AG04449 (cell line): ENCODE measurements at regions not wholly inside any gene's neighbourhood (a gene's known extent, or its start where the extent isn't known, plus 50 kb on each side); places are given as distances from the start of the nearest gene placed in this dataset.

Experiments
- CTCF ChIA-PET: fragments of 350-600 bp; formaldehyde crosslinking; extraction: SDS; loops from one replicate; lab custom pipeline; 2021; ENCODE audit warnings: antibody characterized with exemption; lab: Yijun Ruan, JAX
- POLR2A ChIA-PET: fragments of 400-600, 350-600 bp; formaldehyde crosslinking; extraction: SDS; loops from one replicate; lab custom pipeline; 2020; ENCODE audit warnings: antibody characterized with exemption, inconsistent platforms; lab: Yijun Ruan, JAX
- DNase-seq: peaks from one replicate; pipeline ENCODE4 v3.0.0-alpha.2; 2010; ENCODE audit warnings: low read depth, low spot score
- H3K4me3 ChIP-seq: 2 replicates; pipeline ENCODE4 v1.5.1; 2011; ENCODE audit warnings: low read depth, mild to moderate bottlenecking, control low read depth, low read length
- TF ChIP-seq, protein P1 (sequence below): IDR thresholded peaks from one replicate; pipeline ENCODE4 v1.5.1; 2011; ENCODE audit warnings: mild to moderate bottlenecking, moderate library complexity, low read length, control low read depth, inconsistent platforms; ENCODE audit not compliant: insufficient read depth; ENCODE audit errors: missing control alignments

DNA sequence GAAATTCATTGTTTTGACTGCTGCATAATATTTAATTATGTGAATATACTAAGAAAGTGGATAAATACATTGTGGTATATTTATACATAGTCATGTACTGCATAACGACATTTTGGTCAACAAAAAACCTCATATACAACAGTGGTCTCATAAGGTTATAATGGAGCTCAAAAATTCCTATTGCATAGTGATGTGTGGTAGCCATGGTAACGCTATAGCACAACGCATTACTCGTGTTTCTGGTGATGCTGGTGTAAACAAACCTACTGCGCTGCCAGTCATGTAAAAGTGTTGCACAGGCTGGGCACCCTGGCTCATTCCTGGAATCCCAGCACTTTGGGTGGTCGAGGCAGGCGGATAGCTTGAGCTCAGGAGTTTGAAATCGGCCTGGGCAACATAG, 52.6 kb upstream of the NHLH2 start:
- ChIA-PET POLR2A (no interaction called here), CTCF (no interaction called here)
- no peak overlapping the region for H3K4me3 ChIP-seq
- DNase-seq = no peak
- TF ChIP-seq, protein P1, sequence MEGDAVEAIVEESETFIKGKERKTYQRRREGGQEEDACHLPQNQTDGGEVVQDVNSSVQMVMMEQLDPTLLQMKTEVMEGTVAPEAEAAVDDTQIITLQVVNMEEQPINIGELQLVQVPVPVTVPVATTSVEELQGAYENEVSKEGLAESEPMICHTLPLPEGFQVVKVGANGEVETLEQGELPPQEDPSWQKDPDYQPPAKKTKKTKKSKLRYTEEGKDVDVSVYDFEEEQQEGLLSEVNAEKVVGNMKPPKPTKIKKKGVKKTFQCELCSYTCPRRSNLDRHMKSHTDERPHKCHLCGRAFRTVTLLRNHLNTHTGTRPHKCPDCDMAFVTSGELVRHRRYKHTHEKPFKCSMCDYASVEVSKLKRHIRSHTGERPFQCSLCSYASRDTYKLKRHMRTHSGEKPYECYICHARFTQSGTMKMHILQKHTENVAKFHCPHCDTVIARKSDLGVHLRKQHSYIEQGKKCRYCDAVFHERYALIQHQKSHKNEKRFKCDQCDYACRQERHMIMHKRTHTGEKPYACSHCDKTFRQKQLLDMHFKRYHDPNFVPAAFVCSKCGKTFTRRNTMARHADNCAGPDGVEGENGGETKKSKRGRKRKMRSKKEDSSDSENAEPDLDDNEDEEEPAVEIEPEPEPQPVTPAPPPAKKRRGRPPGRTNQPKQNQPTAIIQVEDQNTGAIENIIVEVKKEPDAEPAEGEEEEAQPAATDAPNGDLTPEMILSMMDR = no peak

DNA sequence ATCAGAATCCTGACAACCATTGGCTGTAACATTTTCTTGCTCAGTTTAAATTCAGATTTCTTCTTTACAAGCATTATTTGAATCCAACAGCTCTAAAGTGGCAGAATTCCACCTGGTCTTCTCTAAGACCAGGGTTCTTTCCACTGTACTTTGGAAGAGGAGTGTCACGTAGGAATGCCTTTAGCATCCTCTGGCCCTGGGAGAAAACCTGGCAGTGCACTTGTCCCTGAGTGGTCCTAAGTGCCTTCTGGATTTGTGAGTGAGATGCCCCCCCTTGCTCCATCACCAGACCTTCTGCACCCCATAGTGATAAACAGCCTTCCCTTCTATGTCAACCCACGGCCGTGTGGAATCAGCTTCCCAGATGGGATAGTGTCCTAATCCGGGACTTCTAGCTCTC, 57.1 kb upstream of the NHLH2 start:
- H3K4me3 ChIP-seq = no peak overlapping the region
- CTCF ChIA-PET = no interaction called here
- TF ChIP-seq, protein P1 = no peak
- DNase-seq = no peak
- POLR2A ChIA-PET = no interaction called here

DNA sequence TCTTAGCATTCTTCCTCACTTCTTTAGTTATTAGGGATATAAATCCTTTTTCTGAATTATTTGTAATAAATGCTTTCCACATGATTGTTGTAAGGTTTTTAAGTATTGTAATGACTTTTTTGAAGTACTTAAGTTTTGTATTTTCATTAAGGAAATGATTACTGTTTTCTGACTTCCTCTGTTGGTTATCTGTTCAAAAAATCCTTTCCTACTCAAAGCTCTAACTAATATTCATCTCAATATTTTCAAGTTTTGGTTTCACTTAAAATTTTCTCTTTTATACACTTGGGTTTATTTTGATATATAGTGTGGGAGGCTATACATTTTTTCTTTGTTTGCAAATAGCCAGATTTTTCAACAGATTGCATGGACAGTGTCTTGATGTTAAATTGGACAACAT, 59.9 kb upstream of the NHLH2 start:
- POLR2A ChIA-PET = no interaction called here
- DNase-seq = no peak
- H3K4me3 ChIP-seq = no peak overlapping the region
- TF ChIP-seq, protein P1 = no peak
- CTCF ChIA-PET = no interaction called here

DNA sequence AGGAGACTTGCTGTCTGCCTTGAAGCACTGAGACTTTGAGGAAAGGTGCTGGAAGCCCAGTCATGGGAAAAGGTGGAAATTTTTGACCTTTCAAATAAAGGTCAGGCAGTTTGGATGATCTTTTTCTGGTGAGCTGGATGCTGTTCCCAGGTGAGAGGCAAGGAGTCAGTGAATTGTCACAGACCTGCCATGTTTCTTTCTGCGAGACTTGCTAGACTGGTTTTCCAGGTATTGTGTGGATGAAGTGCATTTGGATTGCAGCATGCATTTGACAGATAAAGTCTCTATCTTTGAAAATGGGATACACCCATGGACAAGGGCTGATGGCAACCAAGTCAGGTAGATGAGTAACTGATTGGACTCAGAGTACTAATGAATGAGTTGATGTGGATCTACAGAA, 65.7 kb upstream of the NHLH2 start:
- ChIA-PET POLR2A (no interaction called here), CTCF (no interaction called here)
- no peak overlapping the region for H3K4me3 ChIP-seq
- TF ChIP-seq, protein P1 = no peak
- no peak for DNase-seq

DNA sequence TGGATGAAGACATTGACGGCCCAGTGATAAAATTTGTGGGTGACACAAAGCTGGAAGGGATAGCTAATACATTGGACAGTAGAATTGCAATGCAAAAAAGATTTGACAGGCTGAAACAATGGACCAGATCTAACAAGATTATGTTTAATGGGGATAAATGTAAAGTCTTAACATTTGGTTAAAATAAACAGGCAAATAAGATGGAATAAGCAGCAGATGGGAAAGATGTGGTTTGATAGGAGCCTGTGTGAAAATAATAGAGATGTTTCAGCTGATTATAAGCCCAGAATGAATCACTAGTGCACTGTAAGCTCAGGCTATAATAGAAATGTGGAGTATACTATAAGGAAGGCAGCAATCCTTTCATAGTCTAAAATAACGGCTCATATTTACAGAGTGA, 66.2 kb upstream of the NHLH2 start:
- no peak for DNase-seq
- H3K4me3 ChIP-seq = no peak overlapping the region
- ChIA-PET POLR2A (no interaction called here), CTCF (no interaction called here)
- TF ChIP-seq, protein P1 = no peak

DNA sequence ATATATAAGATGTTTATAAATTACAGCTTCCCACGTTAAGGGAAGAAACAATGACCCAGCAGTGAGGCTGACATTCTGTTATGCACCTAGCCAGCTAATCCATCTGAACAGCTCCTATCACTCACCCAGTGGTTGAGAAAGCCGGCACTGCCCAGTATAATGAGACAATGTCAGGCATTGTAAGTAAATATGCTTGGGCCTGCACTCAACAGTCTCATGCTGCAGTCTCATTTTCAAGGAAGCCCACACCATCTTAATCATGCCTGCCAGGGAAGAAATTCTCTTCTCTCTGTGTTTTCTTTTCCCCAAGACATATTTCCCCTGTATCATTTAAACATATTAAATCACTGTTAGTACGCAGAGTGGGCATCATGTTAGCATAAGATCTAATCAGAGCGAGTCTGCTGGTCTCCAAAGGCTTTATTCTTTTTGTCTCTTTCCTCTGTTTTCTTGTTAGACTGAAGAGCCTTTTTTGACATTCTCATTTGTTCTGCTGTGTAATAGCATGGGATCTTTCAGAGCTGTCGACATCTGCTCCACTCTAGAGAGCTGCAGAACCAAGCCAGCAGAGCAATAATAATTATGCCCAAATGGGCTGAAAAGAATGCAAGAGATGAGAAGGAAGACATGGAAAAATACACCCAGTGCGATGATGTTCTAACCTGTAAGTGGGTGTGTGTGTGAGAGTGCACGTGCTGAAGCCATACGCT, 67.6 kb upstream of the SLC22A15 start:
- no peak for DNase-seq
- no peak overlapping the region for H3K4me3 ChIP-seq
- TF ChIP-seq, protein P1 = no peak
- ChIA-PET CTCF (no interaction called here), POLR2A (no interaction called here)
